ENCODE measurements at regions not wholly inside any gene's neighbourhood (a gene's known extent, or its start where the extent isn't known, plus 50 kb on each side); places are given as distances from the start of the nearest gene placed in this dataset.
A peak's percentile ranks its signal among the peaks of the same experiment; 100 is the strongest.
"Not testable (repeated sequence)": the region's sequence is repeated elsewhere in the genome, so short reads cannot be mapped to it uniquely, and the experiment has no call there.

- ATAC-seq (replicated peaks in 1 of 2) (no peak), DNase-seq (no peak)
- Mint-ChIP-seq H3K4me3 (no peak overlapping the region), H3K9me3 (no peaks in the 10 kb centered on the region), H3K4me1 (ENCODE audit: low read depth) (no peaks in the 10 kb centered on the region), H3K36me3 (ENCODE audit: insufficient read depth in 2 of 2) (no peaks in the 10 kb centered on the region), H3K27me3 (ENCODE audit: low read depth) (no peaks in the 10 kb centered on the region), H3K27ac (no peak overlapping the region)
These were observed 98.8 kb upstream of the ODAD2 start for GRCh38 chr10:28097633-28098032.

GRCh38 chr10:28095791-28096378 is 97.0 kb upstream of the ODAD2 start:
- Mint-ChIP-seq H3K36me3 (ENCODE audit: insufficient read depth in 2 of 2) (no peaks in the 10 kb centered on the region), H3K27me3 (ENCODE audit: low read depth) (no peaks in the 10 kb centered on the region), H3K27ac (no peak overlapping the region), H3K4me3 (no peak overlapping the region), H3K4me1 (ENCODE audit: low read depth) (no peaks in the 10 kb centered on the region), H3K9me3 (no peaks in the 10 kb centered on the region)
- ATAC-seq (replicated peaks in 1 of 2) (no peak), DNase-seq (no peak)

DNA sequence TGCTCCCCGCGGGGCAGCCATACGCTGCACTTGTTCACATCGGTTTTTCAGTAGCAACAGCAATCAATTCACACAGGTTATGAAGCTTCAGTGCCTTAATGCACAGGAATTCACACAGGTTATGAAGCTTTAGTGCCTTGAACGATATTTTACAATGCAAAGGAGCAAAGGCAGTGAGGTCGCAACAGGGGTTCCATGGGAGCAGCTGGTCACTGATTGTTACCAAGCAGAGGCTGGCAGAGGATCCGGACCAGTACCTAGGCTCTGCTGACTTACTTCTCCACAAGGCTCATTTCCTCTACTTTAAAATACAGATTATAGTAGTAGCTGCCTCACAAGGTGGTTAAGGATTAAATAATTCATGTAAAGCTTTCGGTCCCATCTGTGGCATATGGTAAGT is 95.2 kb upstream of the ODAD2 start:
- Mint-ChIP-seq H3K27ac (no peak overlapping the region), H3K9me3 (no peaks in the 10 kb centered on the region), H3K36me3 (ENCODE audit: insufficient read depth in 2 of 2) (peaks cover 0 to 3% of the 10 kb centered on the region in 2 donors), H3K4me1 (ENCODE audit: low read depth) (peaks cover 6% of the 10 kb centered on the region), H3K4me3 (no peak overlapping the region), H3K27me3 (ENCODE audit: low read depth) (no peaks in the 10 kb centered on the region)
- no peak for DNase-seq
- no peak for ATAC-seq (replicated peaks in 1 of 2)

GRCh38 chr10:28091913-28092312 is 93.0 kb upstream of the ODAD2 start:
- peaks cover 21% of the 10 kb centered on the region for H3K4me1 Mint-ChIP-seq (ENCODE audit: low read depth)
- no peak for ATAC-seq (replicated peaks in 1 of 2)

GRCh38 chr10:28090506-28090905 is 91.6 kb upstream of the ODAD2 start:
- DNase-seq (no peak), ATAC-seq (replicated peaks in 1 of 2) (no peak)
- H3K27ac Mint-ChIP-seq, result no peak overlapping the region
- no peak overlapping the region for H3K4me3 Mint-ChIP-seq
- peaks cover 15 to 23% of the 10 kb centered on the region in 2 donors for H3K36me3 Mint-ChIP-seq (ENCODE audit: insufficient read depth in 2 of 2)
- H3K9me3 Mint-ChIP-seq, result peaks cover 8 to 9% of the 10 kb centered on the region in 2 donors
- no peaks in the 10 kb centered on the region for H3K27me3 Mint-ChIP-seq (ENCODE audit: low read depth)
- peaks cover 21% of the 10 kb centered on the region for H3K4me1 Mint-ChIP-seq (ENCODE audit: low read depth)

More at GRCh38 chr10:28091913-28092312, 93.0 kb upstream of the ODAD2 start:
- Mint-ChIP-seq H3K27me3 (ENCODE audit: low read depth) (no peaks in the 10 kb centered on the region), H3K27ac (peak overlapping the region; percentile 8), H3K36me3 (ENCODE audit: insufficient read depth in 2 of 2) (peaks cover 10 to 19% of the 10 kb centered on the region in 2 donors), H3K9me3 (peaks cover 6 to 7% of the 10 kb centered on the region in 2 donors), H3K4me3 (no peak overlapping the region)
- no peak for DNase-seq

- H3K27ac Mint-ChIP-seq, result peak overlapping the region; percentile 85
- no peaks in the 10 kb centered on the region for H3K27me3 Mint-ChIP-seq (ENCODE audit: low read depth)
- H3K4me1 Mint-ChIP-seq (ENCODE audit: low read depth), result peaks cover 21% of the 10 kb centered on the region
- peaks cover 9 to 10% of the 10 kb centered on the region in 2 donors for H3K9me3 Mint-ChIP-seq
- H3K36me3 Mint-ChIP-seq (ENCODE audit: insufficient read depth in 2 of 2), result peaks cover 19 to 24% of the 10 kb centered on the region in 2 donors
- H3K4me3 Mint-ChIP-seq, result peak overlapping the region; percentile 38 to 50
- ATAC-seq (replicated peaks in 1 of 2) (peak; percentile 39 to 60), DNase-seq (peak in 1 of 2 donors; percentile 18)
These were observed 90.6 kb upstream of the ODAD2 start for GRCh38 chr10:28089467-28089866.

- peaks cover 9 to 10% of the 10 kb centered on the region in 2 donors for H3K9me3 Mint-ChIP-seq
- peak overlapping the region; percentile 79 for H3K27ac Mint-ChIP-seq
- peaks cover 19 to 24% of the 10 kb centered on the region in 2 donors for H3K36me3 Mint-ChIP-seq (ENCODE audit: insufficient read depth in 2 of 2)
- ATAC-seq (replicated peaks in 1 of 2) (peak; percentile 84 to 91), DNase-seq (peak; percentile 23 to 28)
- H3K4me3 Mint-ChIP-seq, result peak overlapping the region; percentile 58 to 62
- peaks cover 21% of the 10 kb centered on the region for H3K4me1 Mint-ChIP-seq (ENCODE audit: low read depth)
- no peaks in the 10 kb centered on the region for H3K27me3 Mint-ChIP-seq (ENCODE audit: low read depth)
These were observed 88.9 kb upstream of the ODAD2 start for GRCh38 chr10:28087661-28088351.

- DNase-seq; H3K4me3 Mint-ChIP-seq; H3K9me3 Mint-ChIP-seq; ATAC-seq (replicated peaks in 1 of 2); H3K27me3 Mint-ChIP-seq (ENCODE audit: low read depth); H3K27ac Mint-ChIP-seq: not testable (repeated sequence)
- Mint-ChIP-seq H3K4me1 (ENCODE audit: low read depth) (peaks cover 32% of the 10 kb centered on the region), H3K36me3 (ENCODE audit: insufficient read depth in 2 of 2) (peaks cover 19 to 27% of the 10 kb centered on the region in 2 donors)
These were observed 86.9 kb upstream of the ODAD2 start for GRCh38 chr10:28085760-28086159.

GRCh38 chr10:28082885-28083284 is 84.0 kb upstream of the ODAD2 start:
- H3K9me3 Mint-ChIP-seq, result peaks cover 4 to 7% of the 10 kb centered on the region in 2 donors
- H3K4me3 Mint-ChIP-seq, result no peak overlapping the region
- ATAC-seq (replicated peaks in 1 of 2) (no peak), DNase-seq (no peak)
- peaks cover 14 to 16% of the 10 kb centered on the region in 2 donors for H3K36me3 Mint-ChIP-seq (ENCODE audit: insufficient read depth in 2 of 2)
- H3K4me1 Mint-ChIP-seq (ENCODE audit: low read depth), result peaks cover 32% of the 10 kb centered on the region
- H3K27ac Mint-ChIP-seq, result no peak overlapping the region
- no peaks in the 10 kb centered on the region for H3K27me3 Mint-ChIP-seq (ENCODE audit: low read depth)

DNA sequence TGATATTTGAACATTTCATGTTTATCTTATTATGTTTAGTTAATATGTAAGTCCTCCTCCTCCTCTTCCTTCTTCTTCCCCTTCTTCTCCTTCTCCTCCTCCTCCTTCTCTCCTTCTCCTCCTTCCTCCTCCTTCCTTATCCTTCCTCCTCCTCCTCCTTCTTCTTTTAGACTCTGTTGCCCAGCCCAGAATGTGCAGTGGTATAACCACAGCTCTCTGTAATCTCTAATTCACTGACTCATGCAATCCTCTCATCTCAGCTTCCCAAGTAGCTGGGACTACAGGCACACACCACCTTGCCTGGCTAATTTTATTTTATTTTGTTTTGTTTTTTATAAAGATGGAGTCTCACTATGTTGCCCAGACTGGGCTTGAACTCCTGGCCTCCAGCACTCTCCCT is 83.4 kb upstream of the ODAD2 start:
- Mint-ChIP-seq H3K27me3 (ENCODE audit: low read depth) (no peaks in the 10 kb centered on the region), H3K4me3 (no peak overlapping the region), H3K36me3 (ENCODE audit: insufficient read depth in 2 of 2) (peaks cover 11 to 12% of the 10 kb centered on the region in 2 donors), H3K9me3 (peaks cover 2 to 5% of the 10 kb centered on the region in 2 donors), H3K4me1 (ENCODE audit: low read depth) (peaks cover 27% of the 10 kb centered on the region), H3K27ac (peak overlapping the region; percentile 4)
- no peak for ATAC-seq (replicated peaks in 1 of 2)
- no peak for DNase-seq

DNA sequence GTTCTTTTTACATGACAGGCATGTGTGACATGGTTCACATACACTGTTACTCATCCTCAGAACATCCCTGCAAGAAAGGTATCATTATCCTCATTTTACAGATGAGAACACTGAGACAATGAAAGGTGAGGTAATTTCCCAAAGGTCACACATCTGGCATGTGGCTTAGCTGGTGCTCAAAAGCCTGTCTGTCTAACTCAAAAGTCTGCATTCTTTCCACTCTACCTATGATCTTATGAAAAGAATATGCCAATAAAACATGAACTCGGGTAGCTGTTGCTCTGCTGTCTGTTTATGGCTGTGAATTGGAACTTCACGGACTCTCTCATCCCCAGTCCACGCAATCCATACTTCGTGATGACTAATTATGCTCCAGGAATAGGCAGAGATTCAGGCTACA is 79.0 kb upstream of the ODAD2 start:
- H3K9me3 Mint-ChIP-seq, result no peaks in the 10 kb centered on the region
- peak overlapping the region; percentile 24 for H3K27ac Mint-ChIP-seq
- peaks cover 27% of the 10 kb centered on the region for H3K4me1 Mint-ChIP-seq (ENCODE audit: low read depth)
- DNase-seq, result no peak
- peak; percentile 73 to 81 for ATAC-seq (replicated peaks in 1 of 2)
- H3K27me3 Mint-ChIP-seq (ENCODE audit: low read depth), result no peaks in the 10 kb centered on the region
- H3K36me3 Mint-ChIP-seq (ENCODE audit: insufficient read depth in 2 of 2), result peaks cover 1 to 3% of the 10 kb centered on the region in 2 donors
- H3K4me3 Mint-ChIP-seq, result peak overlapping the region in 1 of 2 donors; percentile 29

DNA sequence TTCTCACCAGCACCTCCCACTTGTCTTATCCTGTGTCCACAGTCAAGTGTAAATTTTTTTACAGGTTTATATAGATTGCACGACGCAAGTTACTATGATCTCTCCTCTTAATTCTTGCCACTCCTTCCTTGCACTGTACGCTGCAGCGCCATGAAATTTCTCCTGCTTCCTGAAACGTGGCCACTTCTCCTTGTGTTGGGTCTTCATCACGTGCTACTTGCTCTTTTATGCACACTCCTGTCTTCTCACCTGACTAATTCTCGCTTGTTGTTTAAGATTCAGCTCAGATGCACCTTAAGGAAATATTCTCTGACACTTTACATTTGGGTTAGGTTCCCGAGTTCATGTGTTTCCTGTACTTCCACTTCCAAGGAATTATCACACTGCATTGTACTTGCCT is 76.5 kb upstream of the ODAD2 start:
- Mint-ChIP-seq H3K4me1 (ENCODE audit: low read depth) (peaks cover 14% of the 10 kb centered on the region), H3K27me3 (ENCODE audit: low read depth) (no peaks in the 10 kb centered on the region), H3K9me3 (no peaks in the 10 kb centered on the region), H3K27ac (no peak overlapping the region), H3K36me3 (ENCODE audit: insufficient read depth in 2 of 2) (peaks cover 1% of the 10 kb centered on the region in 2 donors), H3K4me3 (no peak overlapping the region)
- no peak for ATAC-seq (replicated peaks in 1 of 2)
- no peak for DNase-seq

GRCh38 chr10:28072573-28072972 is 73.7 kb upstream of the ODAD2 start:
- DNase-seq (no peak), ATAC-seq (replicated peaks in 1 of 2) (no peak)
- Mint-ChIP-seq H3K9me3 (peaks cover 0 to 1% of the 10 kb centered on the region in 2 donors), H3K4me3 (no peak overlapping the region), H3K36me3 (ENCODE audit: insufficient read depth in 2 of 2) (peaks cover 1 to 5% of the 10 kb centered on the region in 2 donors), H3K27me3 (ENCODE audit: low read depth) (no peaks in the 10 kb centered on the region), H3K4me1 (ENCODE audit: low read depth) (no peaks in the 10 kb centered on the region), H3K27ac (no peak overlapping the region)
